Neuronal stem cell (in vitro differentiated cells): ENCODE measurements at regions not wholly inside any gene's neighbourhood (a gene's known extent, or its start where the extent isn't known, plus 50 kb on each side); places are given as distances from the start of the nearest gene placed in this dataset.

Experiments
- DNase-seq: peaks from one replicate; pipeline ENCODE4 v3.0.0-alpha.2; 2013; ENCODE audit warnings: low spot score
- H2AFZ ChIP-seq: one replicate; pipeline ENCODE4 v1.6.1; 2013; ENCODE audit warnings: mild to moderate bottlenecking, low read length, inconsistent platforms
- H2AK5ac ChIP-seq: 2 replicates; pipeline ENCODE4 v1.6.1; 2013; ENCODE audit warnings: low read depth, mild to moderate bottlenecking, inconsistent platforms, low read length, moderate library complexity, mixed read lengths
- H2BK120ac ChIP-seq: 2 replicates; pipeline ENCODE4 v1.6.1; 2013; ENCODE audit warnings: low read depth, mild to moderate bottlenecking, inconsistent platforms, low read length, moderate library complexity, mixed read lengths
- H2BK12ac ChIP-seq: one replicate; pipeline ENCODE4 v1.6.1; 2013; ENCODE audit warnings: low read length, inconsistent platforms
- H2BK15ac ChIP-seq: 2 replicates; pipeline ENCODE4 v1.6.1; 2013; ENCODE audit warnings: mild to moderate bottlenecking, low read length, inconsistent platforms, mixed read lengths
- H2BK5ac ChIP-seq: one replicate; pipeline ENCODE4 v1.6.1; 2013; ENCODE audit warnings: inconsistent platforms, mild to moderate bottlenecking, low read length, moderate library complexity
- H3K14ac ChIP-seq: one replicate; pipeline ENCODE4 v1.6.1; 2013; ENCODE audit warnings: low read length, inconsistent platforms
- H3K18ac ChIP-seq: 2 replicates; pipeline ENCODE4 v1.6.1; 2013; ENCODE audit warnings: low read length, inconsistent platforms
- H3K23ac ChIP-seq: 2 replicates; pipeline ENCODE4 v1.6.1; 2013; ENCODE audit warnings: low read depth, mild to moderate bottlenecking, mixed read lengths, low read length, inconsistent platforms; ENCODE audit not compliant: poor library complexity
- H3K27ac ChIP-seq: replicated peaks from 3 replicates; pipeline ENCODE4 v1.5.1; 2013; ENCODE audit warnings: low read length, inconsistent platforms
- H3K27me3 ChIP-seq, 3 experiments: 2 replicates each; pipeline ENCODE4 v1.6.1; 2013; ENCODE audit warnings: low read length in 3 of 3, mild to moderate bottlenecking in 2 of 3, inconsistent platforms in 1 of 3, low read depth in 1 of 3, mixed read lengths in 1 of 3, moderate library complexity in 1 of 3; ENCODE audit not compliant: control insufficient read depth in 3 of 3, insufficient read depth in 3 of 3
- H3K36me3 ChIP-seq, 2 donors: replicated peaks in 1 of 2; 2 replicates each; pipeline ENCODE4 v1.6.1; 2013; ENCODE audit warnings: low read length in 2 of 2; ENCODE audit not compliant: control insufficient read depth in 2 of 2, insufficient read depth in 2 of 2
- H3K4ac ChIP-seq: 2 replicates; pipeline ENCODE4 v1.6.1; 2013; ENCODE audit warnings: inconsistent platforms, mild to moderate bottlenecking, low read length, moderate library complexity
- H3K4me1 ChIP-seq, 2 donors: 1 replicate in 1 of 2; 2 replicates in 1 of 2; pipeline ENCODE4 v1.6.1; 2013; ENCODE audit warnings: low read length in 2 of 2, low read depth in 1 of 2; ENCODE audit not compliant: control insufficient read depth in 2 of 2, insufficient read depth in 1 of 2
- H3K4me2 ChIP-seq: one replicate; pipeline ENCODE4 v1.6.1; 2013; ENCODE audit warnings: mild to moderate bottlenecking, low read length, inconsistent platforms; ENCODE audit not compliant: insufficient read depth, poor library complexity, severe bottlenecking
- H3K4me3 ChIP-seq, 2 donors: 2 replicates each; pipeline ENCODE4 v1.5.1; 2013; ENCODE audit warnings: low read length in 2 of 2, mild to moderate bottlenecking in 2 of 2, inconsistent platforms in 1 of 2, moderate library complexity in 1 of 2
- H3K79me1 ChIP-seq: one replicate; pipeline ENCODE4 v1.6.1; 2013; ENCODE audit warnings: low read depth, mild to moderate bottlenecking, inconsistent platforms, low read length, moderate library complexity
- H3K9ac ChIP-seq: one replicate; pipeline ENCODE4 v1.6.1; 2013; ENCODE audit warnings: mild to moderate bottlenecking, low read depth, low read length, inconsistent platforms; ENCODE audit not compliant: poor library complexity
- H3K9me3 ChIP-seq, 2 donors: replicated peaks in 1 of 2; 2 replicates each; pipeline versions ENCODE3 to v1.6.1; 2013; ENCODE audit warnings: low read length in 2 of 2, mild to moderate bottlenecking in 2 of 2, inconsistent platforms in 1 of 2, low read depth in 1 of 2, mixed read lengths in 1 of 2, moderate library complexity in 1 of 2; ENCODE audit not compliant: control insufficient read depth in 2 of 2, insufficient read depth in 1 of 2
- H4K8ac ChIP-seq: one replicate; pipeline ENCODE4 v1.6.1; 2013; ENCODE audit warnings: low read depth, mild to moderate bottlenecking, inconsistent platforms, low read length, moderate library complexity
- H4K91ac ChIP-seq: one replicate; pipeline ENCODE4 v1.6.1; 2013; ENCODE audit warnings: low read length, low read depth, mild to moderate bottlenecking, inconsistent platforms; ENCODE audit not compliant: poor library complexity
- WGBS, 2 donors: extraction: QIAGEN DNeasy Blood & Tissue Kit; methylation state at CpG; one replicate each; pipeline ENCODE4 v1.1.7; 2013; ENCODE audit warnings: missing lambda C conversion rate in 2 of 2, mixed read lengths in 1 of 2; ENCODE audit not compliant: insufficient read length in 2 of 2, insufficient replicate concordance in 1 of 2; ENCODE audit errors: extremely low coverage in 2 of 2; 5-methylcytosine and 5-hydroxymethylcytosine counted together

- no peak overlapping the region for H3K14ac ChIP-seq
- H3K79me1 ChIP-seq = no peaks in the 10 kb centered on the region
- no CpG with 5 or more reads among the region's 4 CpGs for WGBS, 2 donors
Observed at GRCh38 chr22:34903416-34903815, 162.5 kb upstream of the ISX start.

GRCh38 chr22:34904486-34904885 lies 161.5 kb upstream of the ISX start:
- Histone ChIP-seq H3K14ac (no peak overlapping the region), H2BK120ac (no peak overlapping the region), H3K27me3 (no peaks in the 10 kb centered on the region), H2BK5ac (no peak overlapping the region), H3K23ac (no peak overlapping the region), H3K79me1 (no peaks in the 10 kb centered on the region), H4K8ac (no peak overlapping the region), H3K9me3 (no peaks in the 10 kb centered on the region), H3K4ac (no peak overlapping the region), H2BK12ac (no peak overlapping the region), H3K4me1 (no peaks in the 10 kb centered on the region), H3K4me3 (no peak overlapping the region), H3K4me2 (no peak overlapping the region), H3K9ac (no peak overlapping the region), H3K18ac (no peak overlapping the region), H2AK5ac (no peak overlapping the region), H3K36me3 (no peaks in the 10 kb centered on the region), H3K27ac (no peak overlapping the region), H2BK15ac (no peak overlapping the region), H4K91ac (no peak overlapping the region), H2AFZ (no peak overlapping the region)
- no peak for DNase-seq
- no CpG with 5 or more reads among the region's 1 CpG for WGBS, 2 donors

More at GRCh38 chr22:34903416-34903815, 162.5 kb upstream of the ISX start:
- no peak overlapping the region for H3K4ac ChIP-seq
- no peak overlapping the region for H2BK5ac ChIP-seq
- no peak overlapping the region for H2BK15ac ChIP-seq
- H3K27ac ChIP-seq = no peak overlapping the region
- H3K27me3 ChIP-seq = no peaks in the 10 kb centered on the region
- no peak overlapping the region for H3K4me2 ChIP-seq
- no peaks in the 10 kb centered on the region for H3K4me1 ChIP-seq
- no peak overlapping the region for H2AK5ac ChIP-seq
- H2BK120ac ChIP-seq = no peak overlapping the region
- no peak overlapping the region for H4K91ac ChIP-seq
- no peak overlapping the region for H2AFZ ChIP-seq
- H3K36me3 ChIP-seq = no peaks in the 10 kb centered on the region
- H3K18ac ChIP-seq = no peak overlapping the region
- H2BK12ac ChIP-seq = no peak overlapping the region
- no peaks in the 10 kb centered on the region for H3K9me3 ChIP-seq
- no peak overlapping the region for H3K23ac ChIP-seq
- DNase-seq = no peak
- H3K9ac ChIP-seq = no peak overlapping the region
- H4K8ac ChIP-seq = no peak overlapping the region
- H3K4me3 ChIP-seq = no peak overlapping the region

- WGBS, 2 donors = no CpG with 5 or more reads among the region's 3 CpGs
- no peak overlapping the region for H4K8ac ChIP-seq
- H2BK15ac ChIP-seq = no peak overlapping the region
- no peak overlapping the region for H2AFZ ChIP-seq
- no peaks in the 10 kb centered on the region for H3K9me3 ChIP-seq
- no peak overlapping the region for H2AK5ac ChIP-seq
- H3K36me3 ChIP-seq = no peaks in the 10 kb centered on the region
- DNase-seq = no peak
- H3K4me3 ChIP-seq = no peak overlapping the region
- H2BK5ac ChIP-seq = no peak overlapping the region
- no peak overlapping the region for H3K18ac ChIP-seq
- peaks cover 0 to 3% of the 10 kb centered on the region in 2 donors for H3K4me1 ChIP-seq
- no peak overlapping the region for H4K91ac ChIP-seq
- no peaks in the 10 kb centered on the region for H3K27me3 ChIP-seq
- H3K23ac ChIP-seq = no peak overlapping the region
- H3K9ac ChIP-seq = no peak overlapping the region
- no peak overlapping the region for H3K14ac ChIP-seq
- no peak overlapping the region for H3K27ac ChIP-seq
- no peaks in the 10 kb centered on the region for H3K79me1 ChIP-seq
- H2BK120ac ChIP-seq = no peak overlapping the region
- H2BK12ac ChIP-seq = no peak overlapping the region
- H3K4me2 ChIP-seq = no peak overlapping the region
- H3K4ac ChIP-seq = no peak overlapping the region
Observed at GRCh38 chr22:34913826-34914225, 152.1 kb upstream of the ISX start.

DNA sequence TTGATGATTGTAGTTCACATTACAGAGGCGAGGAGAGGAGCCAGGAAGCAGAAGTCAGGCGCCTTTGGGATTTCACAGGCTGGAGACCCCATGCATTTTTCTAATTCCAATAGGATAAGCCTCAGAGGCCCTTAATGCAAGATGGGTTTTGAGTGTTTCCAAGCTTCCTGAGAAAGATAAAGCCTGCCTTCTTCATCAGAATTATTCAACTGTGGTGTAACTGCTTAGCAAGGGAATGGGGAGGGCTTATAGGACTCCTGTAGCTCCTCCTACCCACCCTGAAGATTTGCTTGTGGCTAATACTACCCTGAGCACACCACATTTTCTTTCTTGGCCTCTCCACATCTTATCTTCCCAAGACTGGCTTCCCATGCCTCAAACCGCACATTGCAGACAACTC lies 151.1 kb upstream of the ISX start:
- H3K27me3 ChIP-seq = no peaks in the 10 kb centered on the region
- H3K79me1 ChIP-seq = no peaks in the 10 kb centered on the region
- no peak overlapping the region for H3K27ac ChIP-seq
- H3K4me2 ChIP-seq = no peak overlapping the region
- DNase-seq = no peak
- H4K8ac ChIP-seq = no peak overlapping the region
- H3K23ac ChIP-seq = no peak overlapping the region
- WGBS, 2 donors = no CpG with 5 or more reads among the region's 3 CpGs
- H2BK15ac ChIP-seq = no peak overlapping the region
- peaks cover 0 to 3% of the 10 kb centered on the region in 2 donors for H3K4me1 ChIP-seq
- H3K14ac ChIP-seq = no peak overlapping the region
- H3K4me3 ChIP-seq = no peak overlapping the region
- H4K91ac ChIP-seq = no peak overlapping the region
- no peak overlapping the region for H3K9ac ChIP-seq
- H3K4ac ChIP-seq = no peak overlapping the region
- H3K18ac ChIP-seq = no peak overlapping the region
- H2BK12ac ChIP-seq = no peak overlapping the region
- H2BK5ac ChIP-seq = no peak overlapping the region
- H2AK5ac ChIP-seq = no peak overlapping the region
- H3K36me3 ChIP-seq = no peaks in the 10 kb centered on the region
- no peaks in the 10 kb centered on the region for H3K9me3 ChIP-seq
- no peak overlapping the region for H2BK120ac ChIP-seq
- H2AFZ ChIP-seq = no peak overlapping the region
